ENCODE measurements at regions not wholly inside any gene's neighbourhood (a gene's known extent, or its start where the extent isn't known, plus 50 kb on each side); places are given as distances from the start of the nearest gene placed in this dataset.

DNA sequence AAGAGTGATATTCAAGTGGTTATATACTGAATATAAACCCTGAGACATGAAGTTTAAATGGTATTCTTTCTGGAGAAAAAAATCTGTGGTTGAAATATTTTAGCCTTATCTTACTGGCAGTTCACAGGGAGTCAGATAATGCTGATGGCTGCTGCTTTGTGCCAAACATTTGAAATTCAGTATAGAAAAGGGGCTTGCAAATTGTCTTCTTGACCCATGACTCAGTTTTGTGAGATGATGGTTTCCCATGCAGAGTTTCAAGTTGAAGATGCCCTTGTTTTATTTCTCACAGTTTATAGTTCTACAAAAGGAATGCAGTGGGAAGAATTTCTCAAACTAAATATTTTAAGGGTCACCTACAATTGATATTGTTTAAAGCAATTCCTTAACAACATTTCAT is 251.1 kb upstream of the MEOX2 start:
- H2BK15ac ChIP-seq (ENCODE audit: low read depth, low read length) = no peak overlapping the region
- dilution Hi-C loops (cut with HindIII; ENCODE audit: low sequenced_read_pairs, unreplicated experiment) (no loop called here), intact Hi-C loops (cut with micrococcal nuclease) (loop anchor here (5.0 kb wide), 1 partner anchor 90 kb away; no protein-coding TSS in a partner anchor), in situ Hi-C loops (cut with MboI; ENCODE audit: low sequenced_read_pairs) (no loop called here)
- no peaks in the 10 kb centered on the region for H3K36me3 ChIP-seq (ENCODE audit: control insufficient read depth, insufficient read depth, low read length)
- no peak overlapping the region for H2AFZ ChIP-seq (replicated peaks; ENCODE audit: low read length, poor library complexity)
- H3K56ac ChIP-seq (ENCODE audit: extremely low read depth, insufficient read depth, low read length) = no peak overlapping the region
- no peak overlapping the region for H3K9ac ChIP-seq (ENCODE audit: low read depth, low read length)
- H3K9me1 ChIP-seq (ENCODE audit: insufficient read depth, low read length) = peaks cover 8% of the 10 kb centered on the region
- H2BK120ac ChIP-seq (ENCODE audit: low read depth, low read length) = no peak overlapping the region
- no peaks in the 10 kb centered on the region for H3K27me3 ChIP-seq (ENCODE audit: control insufficient read depth, insufficient read depth, low read length)
- no peak overlapping the region for H3K18ac ChIP-seq (ENCODE audit: low read depth, low read length)
- TF ChIP-seq NFE2L2 (IDR thresholded peaks at IDR 0.05; ENCODE audit: low read depth, low read length) (no peak), MAFK (IDR thresholded peaks at IDR 0.05; ENCODE audit: low read depth, low read length) (no peak), FOS (IDR thresholded peaks at IDR 0.05; ENCODE audit: low read depth, low read length) (no peak), RAD21 (IDR thresholded peaks at IDR 0.05; ENCODE audit: low read length) (no peak)
- H2BK20ac ChIP-seq (ENCODE audit: low read depth, low read length) = no peak overlapping the region
- H4K20me1 ChIP-seq (ENCODE audit: insufficient read depth, low read length) = no peaks in the 10 kb centered on the region
- no peak overlapping the region; the same call in 1 of the 2 replicates for H3K23ac ChIP-seq (ENCODE audit: low read depth, low read length)
- no peak overlapping the region for H2AK5ac ChIP-seq (ENCODE audit: low read depth, low read length)
- H3K4me3 ChIP-seq (ENCODE audit: insufficient read depth, low read depth, low read length) = no peak overlapping the region
- 0 out of 2 replicates have a peak overlapping the region, but pooled peaks have one; percentile 31 for H3K14ac ChIP-seq (replicated peaks; ENCODE audit: low read depth, low read length)
- no peak overlapping the region for H4K91ac ChIP-seq (ENCODE audit: insufficient read depth, low read depth, low read length)
- no peak overlapping the region for H4K5ac ChIP-seq (ENCODE audit: low read depth, low read length)
- H3K27ac ChIP-seq (ENCODE audit: insufficient read depth, low read length) = peak overlapping the region; percentile 9; the same call in 1 of the 2 replicates
- DNase-seq = peak; percentile 56
- H2AK9ac ChIP-seq (replicated peaks; ENCODE audit: low read depth, low read length, poor library complexity) = no peak overlapping the region
- no peak overlapping the region for H4K8ac ChIP-seq (ENCODE audit: low read depth in 2 of 2, low read length in 2 of 2)
- no TSS peak for BruUV-seq (replicated peaks)
- POLR2A ChIA-PET (ENCODE audit: unreplicated experiment) = no interaction called here
- peak; percentile 48 for ATAC-seq (ENCODE audit: low read depth)
- H3K9me3 ChIP-seq (ENCODE audit: control insufficient read depth, insufficient read depth, low read length) = no peaks in the 10 kb centered on the region
- CTCF ChIA-PET = no interaction called here
- H3K4me1 ChIP-seq (ENCODE audit: control insufficient read depth, insufficient read depth, low read length) = peaks cover 6% of the 10 kb centered on the region
- H3K4ac ChIP-seq (ENCODE audit: low read depth, low read length) = no peak overlapping the region
- H3K79me1 ChIP-seq (ENCODE audit: low read depth in 1 of 2, low read length in 2 of 2) = no peaks in the 10 kb centered on the region
- H3K4me2 ChIP-seq (ENCODE audit: low read depth, low read length) = no peak overlapping the region
- H2BK5ac ChIP-seq (ENCODE audit: low read depth, low read length, poor library complexity, severe bottlenecking) = peak overlapping the region; percentile 61
